Sigmoid colon (tissue), 4 donors: ENCODE measurements at regions not wholly inside any gene's neighbourhood (a gene's known extent, or its start where the extent isn't known, plus 50 kb on each side); places are given as distances from the start of the nearest gene placed in this dataset.

Experiments used
- EP300 ChIP-seq, 4 donors: sonication (generic); formaldehyde crosslinking; IDR thresholded peaks; one replicate each; pipeline ENCODE4 v1.6.1; 2017; ENCODE audit warnings: antibody characterized with exemption in 4 of 4
- POLR2A ChIP-seq, 2 donors: fragments of 450-650 bp; IDR thresholded peaks; one replicate each; pipeline ENCODE4 v1.6.1; 2016; ENCODE audit warnings: antibody characterized with exemption in 2 of 2, mild to moderate bottlenecking in 2 of 2, moderate library complexity in 2 of 2
- POLR2AphosphoS5 ChIP-seq, 4 donors: sonication (generic); formaldehyde crosslinking; IDR thresholded peaks; one replicate each; pipeline ENCODE4 v1.6.1; 2017; ENCODE audit warnings: antibody characterized with exemption in 4 of 4
- TF ChIP-seq, protein P1 (sequence below), 4 experiments: fragments of 450-650 bp in 3 of 4; fragments of 200-600 bp in 1 of 4; IDR thresholded peaks; one replicate each; pipeline ENCODE4 v1.5.1; 2016 to 2019; ENCODE audit warnings: antibody characterized with exemption in 4 of 4, mild to moderate bottlenecking in 3 of 4, moderate library complexity in 2 of 4

DNA sequence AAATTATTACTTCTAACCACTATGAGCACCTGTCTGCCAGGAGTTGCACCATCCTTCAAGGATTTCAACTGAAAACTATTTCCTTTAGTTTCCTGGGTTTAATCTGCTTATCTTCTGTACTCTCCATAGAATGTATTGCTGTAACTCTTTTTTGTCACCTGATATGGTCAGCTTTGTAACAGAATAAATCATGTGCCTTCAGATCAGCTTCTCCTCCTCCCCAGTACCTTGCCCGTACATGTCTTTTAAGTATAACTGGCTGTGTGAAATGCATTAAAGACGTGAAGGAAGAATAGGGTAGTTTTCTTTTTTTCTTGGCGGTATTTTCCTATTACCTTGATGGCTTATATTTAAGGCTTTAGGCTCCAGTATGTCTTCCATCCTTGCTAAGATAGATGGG, 200.3 kb upstream of the NAV3 start:
- TF ChIP-seq, protein P1, sequence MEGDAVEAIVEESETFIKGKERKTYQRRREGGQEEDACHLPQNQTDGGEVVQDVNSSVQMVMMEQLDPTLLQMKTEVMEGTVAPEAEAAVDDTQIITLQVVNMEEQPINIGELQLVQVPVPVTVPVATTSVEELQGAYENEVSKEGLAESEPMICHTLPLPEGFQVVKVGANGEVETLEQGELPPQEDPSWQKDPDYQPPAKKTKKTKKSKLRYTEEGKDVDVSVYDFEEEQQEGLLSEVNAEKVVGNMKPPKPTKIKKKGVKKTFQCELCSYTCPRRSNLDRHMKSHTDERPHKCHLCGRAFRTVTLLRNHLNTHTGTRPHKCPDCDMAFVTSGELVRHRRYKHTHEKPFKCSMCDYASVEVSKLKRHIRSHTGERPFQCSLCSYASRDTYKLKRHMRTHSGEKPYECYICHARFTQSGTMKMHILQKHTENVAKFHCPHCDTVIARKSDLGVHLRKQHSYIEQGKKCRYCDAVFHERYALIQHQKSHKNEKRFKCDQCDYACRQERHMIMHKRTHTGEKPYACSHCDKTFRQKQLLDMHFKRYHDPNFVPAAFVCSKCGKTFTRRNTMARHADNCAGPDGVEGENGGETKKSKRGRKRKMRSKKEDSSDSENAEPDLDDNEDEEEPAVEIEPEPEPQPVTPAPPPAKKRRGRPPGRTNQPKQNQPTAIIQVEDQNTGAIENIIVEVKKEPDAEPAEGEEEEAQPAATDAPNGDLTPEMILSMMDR (IDR thresholded peaks at IDR 0.05), result no peak
- no peak for TF ChIP-seq POLR2A (IDR thresholded peaks at IDR 0.05)
- no peak for TF ChIP-seq POLR2AphosphoS5 (IDR thresholded peaks at IDR 0.05)
- no peak for TF ChIP-seq EP300 (IDR thresholded peaks at IDR 0.05)
